AG10803 (cell line): ENCODE measurements at regions not wholly inside any gene's neighbourhood (a gene's known extent, or its start where the extent isn't known, plus 50 kb on each side); places are given as distances from the start of the nearest gene placed in this dataset.
A peak's percentile ranks its signal among the peaks of the same experiment; 100 is the strongest.

Experiments used
- DNase-seq: peaks from one replicate; pipeline ENCODE4 v3.0.0; 2010; ENCODE audit warnings: low read depth
- H3K4me3 ChIP-seq: 2 replicates; pipeline ENCODE4 v1.5.1; 2011; ENCODE audit warnings: mild to moderate bottlenecking, low read length, control low read depth
- TF ChIP-seq, protein P1 (sequence below): conservative IDR thresholded peaks from 2 replicates; pipeline ENCODE4 v1.5.1; 2011; ENCODE audit warnings: mild to moderate bottlenecking, low read length, control low read depth, inconsistent platforms

DNA sequence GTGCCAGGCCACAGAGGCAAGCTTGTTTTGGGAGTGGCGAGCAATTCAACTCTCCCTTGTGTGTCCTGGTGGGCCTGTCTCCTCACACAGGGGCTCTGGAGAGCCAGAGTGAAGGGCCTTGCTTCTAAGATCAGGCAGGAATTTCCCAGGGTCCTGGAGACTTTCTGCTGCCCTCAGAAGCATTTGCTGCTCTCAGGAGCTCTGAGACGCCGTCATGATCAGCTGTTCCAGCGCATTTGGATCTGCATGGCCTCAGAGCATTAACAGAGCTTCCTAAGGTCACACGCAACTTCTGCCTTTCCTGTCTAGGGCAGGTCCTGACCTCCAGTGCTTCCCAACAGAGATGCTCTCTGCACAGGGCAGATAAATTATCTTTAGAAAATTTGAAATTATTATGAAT lies 52.2 kb upstream of the C10orf90 start:
- DNase-seq: no peak
- no peak overlapping the region for H3K4me3 ChIP-seq
- TF ChIP-seq, protein P1, sequence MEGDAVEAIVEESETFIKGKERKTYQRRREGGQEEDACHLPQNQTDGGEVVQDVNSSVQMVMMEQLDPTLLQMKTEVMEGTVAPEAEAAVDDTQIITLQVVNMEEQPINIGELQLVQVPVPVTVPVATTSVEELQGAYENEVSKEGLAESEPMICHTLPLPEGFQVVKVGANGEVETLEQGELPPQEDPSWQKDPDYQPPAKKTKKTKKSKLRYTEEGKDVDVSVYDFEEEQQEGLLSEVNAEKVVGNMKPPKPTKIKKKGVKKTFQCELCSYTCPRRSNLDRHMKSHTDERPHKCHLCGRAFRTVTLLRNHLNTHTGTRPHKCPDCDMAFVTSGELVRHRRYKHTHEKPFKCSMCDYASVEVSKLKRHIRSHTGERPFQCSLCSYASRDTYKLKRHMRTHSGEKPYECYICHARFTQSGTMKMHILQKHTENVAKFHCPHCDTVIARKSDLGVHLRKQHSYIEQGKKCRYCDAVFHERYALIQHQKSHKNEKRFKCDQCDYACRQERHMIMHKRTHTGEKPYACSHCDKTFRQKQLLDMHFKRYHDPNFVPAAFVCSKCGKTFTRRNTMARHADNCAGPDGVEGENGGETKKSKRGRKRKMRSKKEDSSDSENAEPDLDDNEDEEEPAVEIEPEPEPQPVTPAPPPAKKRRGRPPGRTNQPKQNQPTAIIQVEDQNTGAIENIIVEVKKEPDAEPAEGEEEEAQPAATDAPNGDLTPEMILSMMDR: no peak

DNA sequence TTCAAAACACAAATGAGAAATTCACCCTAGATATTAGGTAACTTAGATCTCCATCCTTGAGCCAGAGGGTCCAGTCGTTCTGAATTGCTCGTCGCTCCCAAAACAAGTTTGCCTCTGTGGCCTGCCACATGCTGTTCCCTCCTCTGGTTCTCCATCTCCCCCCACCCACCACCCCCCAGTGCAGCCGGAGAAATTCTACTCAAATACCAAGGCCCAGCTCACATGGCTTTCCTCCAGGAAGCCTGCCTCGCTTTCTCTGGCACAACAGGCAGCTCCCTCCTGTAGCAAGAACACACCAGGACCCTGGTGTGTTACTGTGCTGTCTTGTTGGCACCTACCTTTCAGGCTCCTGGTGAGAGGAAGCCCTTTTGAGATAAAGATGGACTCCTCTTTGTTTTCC lies 52.7 kb upstream of the C10orf90 start:
- no peak for DNase-seq
- H3K4me3 ChIP-seq: no peak overlapping the region
- TF ChIP-seq, protein P1: no peak

DNA sequence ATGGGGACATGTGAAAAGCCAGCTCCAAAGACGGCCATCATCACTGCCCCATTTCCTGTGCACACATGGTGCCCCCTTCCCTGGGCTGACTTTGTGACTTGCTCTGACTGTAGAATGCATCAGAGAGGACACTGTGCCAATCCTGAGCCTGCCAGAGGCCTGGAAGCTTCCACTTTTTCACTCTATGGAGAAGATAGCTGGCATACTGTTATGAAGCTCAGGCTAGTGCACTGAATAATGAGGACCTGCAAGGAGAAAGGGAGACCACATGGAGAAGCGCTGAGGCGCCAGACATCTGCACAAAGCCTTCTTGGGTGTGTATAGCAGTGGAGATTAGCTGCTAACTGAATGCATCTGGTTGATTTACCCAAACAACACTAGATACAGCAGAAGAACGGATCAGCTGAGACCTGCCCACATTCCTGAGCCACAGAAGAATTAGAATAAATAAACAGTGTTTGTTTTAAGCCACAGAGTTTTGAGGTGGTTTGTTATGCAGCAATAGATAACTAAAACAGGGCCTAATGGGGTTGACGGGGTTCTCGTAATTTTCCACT lies 58.9 kb upstream of the C10orf90 start:
- peak; percentile 23 for DNase-seq

DNA sequence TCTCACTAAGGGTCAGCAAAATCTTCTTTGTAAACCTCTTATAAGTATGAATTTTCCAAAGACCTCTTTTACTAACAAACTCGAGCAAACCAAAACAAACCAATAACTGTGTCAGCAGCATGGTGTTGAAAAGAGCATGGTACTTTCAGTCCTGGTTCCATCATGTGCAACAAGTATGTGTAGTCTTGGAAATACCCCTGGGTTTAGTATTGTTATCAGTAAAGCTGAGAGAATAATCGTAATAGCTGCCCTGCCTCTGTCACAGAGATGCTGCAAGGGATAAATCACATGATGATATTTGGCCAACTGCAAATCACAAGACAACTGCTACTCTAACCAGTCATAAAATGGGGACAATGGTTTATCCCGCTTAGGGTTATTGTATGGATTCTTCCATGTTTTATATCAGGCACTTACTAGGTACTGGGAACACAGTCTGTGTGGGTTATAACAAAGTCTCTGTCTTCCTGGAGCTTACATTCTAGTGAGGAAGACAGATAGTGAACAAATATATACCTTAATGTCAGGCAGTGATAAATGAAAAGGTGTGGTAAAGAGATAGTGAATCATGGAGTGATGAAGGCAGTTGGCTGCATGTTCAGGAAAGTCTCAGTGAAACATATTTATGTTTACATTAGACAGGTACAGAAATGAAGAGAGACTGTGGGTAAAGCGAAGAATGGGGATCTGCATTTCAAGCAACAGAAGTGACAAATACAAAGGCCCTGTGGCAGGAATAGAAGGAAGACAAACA lies 60.5 kb upstream of the C10orf90 start:
- DNase-seq: no peak
- no peak overlapping the region for H3K4me3 ChIP-seq
- TF ChIP-seq, protein P1: no peak

More for the DNA sequence above, 58.9 kb upstream of the C10orf90 start:
- no peak overlapping the region for H3K4me3 ChIP-seq
- TF ChIP-seq, protein P1: no peak

DNA sequence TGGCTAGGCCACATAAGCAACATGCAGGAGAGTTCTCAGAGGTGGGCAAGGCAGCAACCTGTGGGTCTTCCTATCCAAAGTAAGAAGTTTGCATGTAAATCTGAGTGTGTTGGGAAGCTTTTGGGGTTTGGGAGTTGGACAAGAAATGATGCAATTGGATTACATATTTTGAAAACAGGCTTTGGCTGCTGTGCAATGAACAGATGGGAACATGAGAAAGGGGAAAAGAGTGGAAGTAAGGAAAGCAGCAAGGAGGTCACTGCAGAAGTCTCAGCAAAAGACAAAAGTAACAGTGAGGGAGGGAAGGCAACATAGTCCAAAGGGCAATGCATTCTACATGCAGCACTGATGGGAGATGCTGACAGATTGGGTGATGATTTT lies 61.1 kb upstream of the C10orf90 start:
- TF ChIP-seq, protein P1: no peak
- H3K4me3 ChIP-seq: no peak overlapping the region
- peak; percentile 70 for DNase-seq

DNA sequence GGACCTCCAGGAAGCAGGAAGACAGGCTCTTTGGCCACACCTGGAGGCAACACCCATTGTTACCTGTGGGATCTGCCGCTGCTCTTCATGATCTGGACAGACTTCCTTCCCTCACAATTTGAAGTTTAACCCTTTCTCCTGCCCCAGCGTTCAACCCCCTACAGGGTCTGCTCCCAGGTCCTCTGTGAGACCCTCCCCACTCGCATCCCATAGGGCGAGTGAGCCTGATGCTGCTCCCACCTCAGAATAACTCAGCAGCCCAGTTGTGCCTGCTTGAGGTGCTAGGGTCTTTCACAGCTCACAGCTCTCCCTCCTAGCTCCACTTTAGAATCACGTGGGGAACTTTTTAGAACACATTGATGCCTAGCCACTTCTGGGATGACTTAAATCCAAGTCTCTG lies 61.8 kb upstream of the C10orf90 start:
- DNase-seq: no peak
- TF ChIP-seq, protein P1: no peak
- no peak overlapping the region for H3K4me3 ChIP-seq

DNA sequence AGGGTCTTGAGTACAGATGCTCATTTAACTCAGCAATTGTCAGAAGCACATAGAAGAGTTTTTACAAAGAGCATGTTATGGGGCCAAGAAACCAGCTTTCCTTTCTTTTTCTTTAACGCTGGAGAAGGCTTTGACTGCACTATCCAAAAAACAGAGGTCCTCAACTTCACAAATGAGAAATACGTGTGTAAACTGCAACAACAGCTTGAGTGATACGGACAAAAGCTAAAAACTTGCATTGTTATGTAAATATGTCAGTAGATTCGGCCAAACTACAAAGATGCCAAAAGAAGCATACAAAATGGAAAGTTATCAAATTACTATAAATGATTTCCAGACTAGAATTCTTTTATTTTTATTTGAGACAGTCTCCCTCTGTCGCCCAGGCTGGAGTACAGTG lies 62.4 kb upstream of the C10orf90 start:
- TF ChIP-seq, protein P1: no peak
- DNase-seq: no peak
- no peak overlapping the region for H3K4me3 ChIP-seq
